ENCODE measurements at regions not wholly inside any gene's neighbourhood (a gene's known extent, or its start where the extent isn't known, plus 50 kb on each side); places are given as distances from the start of the nearest gene placed in this dataset.

DNA sequence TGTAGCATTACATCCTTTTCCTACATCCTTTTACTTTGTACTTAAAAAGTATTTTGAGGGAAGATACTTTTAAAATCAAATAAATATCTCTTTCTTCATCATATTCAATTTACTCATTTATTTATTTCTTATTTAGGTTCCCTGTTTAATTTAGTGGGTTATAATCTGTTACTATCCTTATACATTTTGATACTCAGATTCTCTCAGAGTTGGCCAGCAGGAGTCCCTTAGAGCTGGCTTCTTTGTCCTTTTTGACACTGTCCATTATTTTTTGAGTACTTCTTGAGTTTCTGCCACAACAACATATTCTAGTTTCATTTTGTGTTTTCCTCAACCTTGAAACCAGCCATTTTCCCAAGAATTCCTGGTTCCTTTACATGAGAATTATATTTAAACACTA, 111.6 kb upstream of the DCBLD2 start:
- Mint-ChIP-seq H3K27me3 (ENCODE audit: insufficient read depth, unreplicated experiment) (peaks cover 16% of the 10 kb centered on the region), H3K9me3 (ENCODE audit: unreplicated experiment) (no peaks in the 10 kb centered on the region), H3K36me3 (ENCODE audit: insufficient read depth, unreplicated experiment) (no peaks in the 10 kb centered on the region), H3K27ac (ENCODE audit: unreplicated experiment) (no peak overlapping the region), H3K4me1 (ENCODE audit: low read depth, unreplicated experiment) (no peaks in the 10 kb centered on the region), H3K4me3 (ENCODE audit: unreplicated experiment) (no peak overlapping the region)
- H3K9me3 ChIP-seq: no peaks in the 10 kb centered on the region
- H3K27me3 ChIP-seq (replicated peaks; ENCODE audit: control insufficient read depth, insufficient read depth, low read length): no peaks in the 10 kb centered on the region
- no peak for DNase-seq
- ChIA-PET CTCF (no interaction called here), POLR2A (no interaction called here)
- intact Hi-C loops (cut with micrococcal nuclease; ENCODE audit: unreplicated experiment): no loop called here
- H3K36me3 ChIP-seq (ENCODE audit: control insufficient read depth, insufficient read depth, low read length): no peaks in the 10 kb centered on the region
- no peak overlapping the region for H3K4me3 ChIP-seq (ENCODE audit: low read depth, low read length)
- TF ChIP-seq, protein P1, sequence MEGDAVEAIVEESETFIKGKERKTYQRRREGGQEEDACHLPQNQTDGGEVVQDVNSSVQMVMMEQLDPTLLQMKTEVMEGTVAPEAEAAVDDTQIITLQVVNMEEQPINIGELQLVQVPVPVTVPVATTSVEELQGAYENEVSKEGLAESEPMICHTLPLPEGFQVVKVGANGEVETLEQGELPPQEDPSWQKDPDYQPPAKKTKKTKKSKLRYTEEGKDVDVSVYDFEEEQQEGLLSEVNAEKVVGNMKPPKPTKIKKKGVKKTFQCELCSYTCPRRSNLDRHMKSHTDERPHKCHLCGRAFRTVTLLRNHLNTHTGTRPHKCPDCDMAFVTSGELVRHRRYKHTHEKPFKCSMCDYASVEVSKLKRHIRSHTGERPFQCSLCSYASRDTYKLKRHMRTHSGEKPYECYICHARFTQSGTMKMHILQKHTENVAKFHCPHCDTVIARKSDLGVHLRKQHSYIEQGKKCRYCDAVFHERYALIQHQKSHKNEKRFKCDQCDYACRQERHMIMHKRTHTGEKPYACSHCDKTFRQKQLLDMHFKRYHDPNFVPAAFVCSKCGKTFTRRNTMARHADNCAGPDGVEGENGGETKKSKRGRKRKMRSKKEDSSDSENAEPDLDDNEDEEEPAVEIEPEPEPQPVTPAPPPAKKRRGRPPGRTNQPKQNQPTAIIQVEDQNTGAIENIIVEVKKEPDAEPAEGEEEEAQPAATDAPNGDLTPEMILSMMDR (IDR thresholded peaks at IDR 0.05; ENCODE audit: insufficient read depth in 1 of 2, low read depth in 1 of 2, low read length in 1 of 2, severe bottlenecking in 1 of 2, unreplicated experiment in 1 of 2): no peak
- H3K4me1 ChIP-seq: no peaks in the 10 kb centered on the region
- BruUV-seq (replicated peaks): no TSS peak

DNA sequence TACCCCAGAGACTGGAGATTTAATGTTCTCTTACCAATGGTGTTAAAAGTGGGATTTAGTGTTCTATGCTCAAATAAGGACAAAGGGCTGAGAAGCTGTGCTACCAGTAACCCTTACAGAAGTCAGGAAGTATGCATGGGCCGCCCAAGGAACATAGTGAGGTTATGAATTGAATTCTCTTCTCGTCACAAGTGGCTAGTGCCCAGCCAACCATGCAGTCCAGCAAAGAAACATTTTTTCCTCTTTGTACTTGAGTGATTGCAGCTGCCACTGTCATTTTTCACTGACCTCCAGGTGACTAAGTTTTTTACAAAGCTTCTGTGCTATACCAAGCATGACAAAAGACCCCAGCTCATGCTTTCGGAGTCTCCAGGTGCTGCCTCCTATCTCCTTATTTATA, 110.6 kb upstream of the DCBLD2 start:
- H3K4me1 ChIP-seq: no peaks in the 10 kb centered on the region
- H3K27ac Mint-ChIP-seq (ENCODE audit: unreplicated experiment): no peak overlapping the region
- H3K4me3 Mint-ChIP-seq (ENCODE audit: unreplicated experiment): no peak overlapping the region
- no peaks in the 10 kb centered on the region for H3K36me3 Mint-ChIP-seq (ENCODE audit: insufficient read depth, unreplicated experiment)
- no peaks in the 10 kb centered on the region for H3K9me3 ChIP-seq
- TF ChIP-seq, protein P1 (IDR thresholded peaks at IDR 0.05; ENCODE audit: insufficient read depth in 1 of 2, low read depth in 1 of 2, low read length in 1 of 2, severe bottlenecking in 1 of 2, unreplicated experiment in 1 of 2): no peak
- CTCF ChIA-PET: no interaction called here
- intact Hi-C loops (cut with micrococcal nuclease; ENCODE audit: unreplicated experiment): no loop called here
- H3K4me3 ChIP-seq (ENCODE audit: low read depth, low read length): no peak overlapping the region
- H3K4me1 Mint-ChIP-seq (ENCODE audit: low read depth, unreplicated experiment): no peaks in the 10 kb centered on the region
- BruUV-seq (replicated peaks): no TSS peak
- POLR2A ChIA-PET: no interaction called here
- H3K36me3 ChIP-seq (ENCODE audit: control insufficient read depth, insufficient read depth, low read length): no peaks in the 10 kb centered on the region
- no peak for DNase-seq
- H3K27me3 ChIP-seq (replicated peaks; ENCODE audit: control insufficient read depth, insufficient read depth, low read length): no peaks in the 10 kb centered on the region
- peaks cover 11% of the 10 kb centered on the region for H3K27me3 Mint-ChIP-seq (ENCODE audit: insufficient read depth, unreplicated experiment)
- H3K9me3 Mint-ChIP-seq (ENCODE audit: unreplicated experiment): no peaks in the 10 kb centered on the region

DNA sequence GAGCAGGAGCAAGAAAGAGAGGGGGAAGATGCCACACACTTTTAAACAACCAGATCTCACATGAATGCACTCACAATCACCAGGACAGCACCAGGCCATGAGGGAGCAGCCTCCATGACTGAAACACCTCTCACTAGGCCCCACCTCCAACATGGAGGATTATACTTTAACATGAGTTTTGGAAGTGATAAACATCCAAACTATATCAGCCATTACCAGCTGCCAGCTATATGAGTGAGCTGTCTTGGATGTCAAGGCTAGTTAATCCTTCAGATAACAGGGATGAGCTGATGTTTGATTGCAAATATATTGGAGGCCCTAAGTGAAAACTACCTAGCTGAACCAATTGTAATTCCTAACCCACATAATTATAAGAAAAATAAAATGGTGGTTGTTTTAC, 108.4 kb upstream of the DCBLD2 start:
- H3K36me3 ChIP-seq (ENCODE audit: control insufficient read depth, insufficient read depth, low read length): no peaks in the 10 kb centered on the region
- no peaks in the 10 kb centered on the region for H3K4me1 ChIP-seq
- peaks cover 11% of the 10 kb centered on the region for H3K27me3 Mint-ChIP-seq (ENCODE audit: insufficient read depth, unreplicated experiment)
- ChIA-PET CTCF (no interaction called here), POLR2A (no interaction called here)
- H3K4me3 ChIP-seq (ENCODE audit: low read depth, low read length): no peak overlapping the region
- DNase-seq: no peak
- no peaks in the 10 kb centered on the region for H3K9me3 Mint-ChIP-seq (ENCODE audit: unreplicated experiment)
- H3K27ac Mint-ChIP-seq (ENCODE audit: unreplicated experiment): no peak overlapping the region
- BruUV-seq (replicated peaks): no TSS peak
- no peaks in the 10 kb centered on the region for H3K9me3 ChIP-seq
- no peaks in the 10 kb centered on the region for H3K36me3 Mint-ChIP-seq (ENCODE audit: insufficient read depth, unreplicated experiment)
- TF ChIP-seq, protein P1 (IDR thresholded peaks at IDR 0.05; ENCODE audit: insufficient read depth in 1 of 2, low read depth in 1 of 2, low read length in 1 of 2, severe bottlenecking in 1 of 2, unreplicated experiment in 1 of 2): no peak
- no peaks in the 10 kb centered on the region for H3K4me1 Mint-ChIP-seq (ENCODE audit: low read depth, unreplicated experiment)
- H3K4me3 Mint-ChIP-seq (ENCODE audit: unreplicated experiment): no peak overlapping the region
- intact Hi-C loops (cut with micrococcal nuclease; ENCODE audit: unreplicated experiment): no loop called here
- H3K27me3 ChIP-seq (replicated peaks; ENCODE audit: control insufficient read depth, insufficient read depth, low read length): no peaks in the 10 kb centered on the region

Measured in Caco-2 (cell line).